ENCODE measurements at regions not wholly inside any gene's neighbourhood (a gene's known extent, or its start where the extent isn't known, plus 50 kb on each side); places are given as distances from the start of the nearest gene placed in this dataset.
A peak's percentile ranks its signal among the peaks of the same experiment; 100 is the strongest.

DNA sequence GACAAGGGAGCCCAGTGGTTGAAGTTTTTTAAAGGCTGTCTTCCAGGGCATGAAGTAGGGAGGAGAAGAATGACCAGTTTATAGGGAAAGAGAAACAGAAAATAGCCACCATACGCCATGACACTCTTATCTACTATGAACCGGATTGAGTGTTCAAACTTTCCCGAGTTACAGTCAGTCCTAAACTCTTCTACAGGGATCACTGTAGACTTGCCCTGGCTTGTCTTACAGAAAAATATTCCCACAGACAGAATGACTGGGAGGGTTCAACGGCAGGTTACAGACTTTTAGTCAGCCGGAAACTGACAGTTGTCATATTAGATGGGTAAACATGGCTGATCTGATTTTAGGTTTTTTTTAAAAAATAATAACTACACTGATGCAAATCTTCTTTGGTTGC, 662.5 kb upstream of the SOX9 start:
- H3K27ac Mint-ChIP-seq (ENCODE audit: unreplicated experiment) = no peak overlapping the region
- H3K4me1 Mint-ChIP-seq (ENCODE audit: low read depth, unreplicated experiment) = no peaks in the 10 kb centered on the region
- no peaks in the 10 kb centered on the region for H3K9me3 Mint-ChIP-seq (ENCODE audit: unreplicated experiment)
- H3K36me3 Mint-ChIP-seq (ENCODE audit: unreplicated experiment) = no peaks in the 10 kb centered on the region
- H3K27me3 Mint-ChIP-seq (ENCODE audit: unreplicated experiment) = no peaks in the 10 kb centered on the region
- no peak for DNase-seq
- no peak overlapping the region for H3K4me3 Mint-ChIP-seq (ENCODE audit: unreplicated experiment)
- TF ChIP-seq, protein P1, sequence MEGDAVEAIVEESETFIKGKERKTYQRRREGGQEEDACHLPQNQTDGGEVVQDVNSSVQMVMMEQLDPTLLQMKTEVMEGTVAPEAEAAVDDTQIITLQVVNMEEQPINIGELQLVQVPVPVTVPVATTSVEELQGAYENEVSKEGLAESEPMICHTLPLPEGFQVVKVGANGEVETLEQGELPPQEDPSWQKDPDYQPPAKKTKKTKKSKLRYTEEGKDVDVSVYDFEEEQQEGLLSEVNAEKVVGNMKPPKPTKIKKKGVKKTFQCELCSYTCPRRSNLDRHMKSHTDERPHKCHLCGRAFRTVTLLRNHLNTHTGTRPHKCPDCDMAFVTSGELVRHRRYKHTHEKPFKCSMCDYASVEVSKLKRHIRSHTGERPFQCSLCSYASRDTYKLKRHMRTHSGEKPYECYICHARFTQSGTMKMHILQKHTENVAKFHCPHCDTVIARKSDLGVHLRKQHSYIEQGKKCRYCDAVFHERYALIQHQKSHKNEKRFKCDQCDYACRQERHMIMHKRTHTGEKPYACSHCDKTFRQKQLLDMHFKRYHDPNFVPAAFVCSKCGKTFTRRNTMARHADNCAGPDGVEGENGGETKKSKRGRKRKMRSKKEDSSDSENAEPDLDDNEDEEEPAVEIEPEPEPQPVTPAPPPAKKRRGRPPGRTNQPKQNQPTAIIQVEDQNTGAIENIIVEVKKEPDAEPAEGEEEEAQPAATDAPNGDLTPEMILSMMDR (IDR thresholded peaks at IDR 0.05; ENCODE audit: partially characterized antibody, unreplicated experiment) = no peak

DNA sequence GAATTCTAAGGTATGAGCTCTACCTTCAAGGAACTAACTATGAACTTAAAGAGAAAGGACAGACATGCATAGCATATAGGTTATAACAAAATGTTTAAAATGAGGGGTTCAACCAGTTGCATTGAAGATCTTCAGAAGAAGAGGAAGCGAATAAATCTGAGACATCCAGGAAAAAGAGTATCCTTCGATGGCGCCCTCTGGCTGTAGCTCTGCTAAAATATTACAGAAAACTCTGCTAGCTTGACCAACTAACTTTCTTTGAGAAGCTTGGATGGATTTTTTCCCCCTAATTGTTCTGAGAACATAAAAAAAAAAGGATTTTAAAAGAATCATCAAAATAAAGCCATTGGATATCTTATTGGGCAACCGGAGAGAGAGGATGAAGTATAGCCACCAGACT, 659.9 kb upstream of the SOX9 start:
- DNase-seq = peak; percentile 27
- TF ChIP-seq, protein P1 (IDR thresholded peaks at IDR 0.05; ENCODE audit: partially characterized antibody, unreplicated experiment) = peak; percentile 40
- Mint-ChIP-seq H3K36me3 (ENCODE audit: unreplicated experiment) (no peaks in the 10 kb centered on the region), H3K4me3 (ENCODE audit: unreplicated experiment) (no peak overlapping the region), H3K27ac (ENCODE audit: unreplicated experiment) (no peak overlapping the region), H3K9me3 (ENCODE audit: unreplicated experiment) (no peaks in the 10 kb centered on the region), H3K4me1 (ENCODE audit: low read depth, unreplicated experiment) (no peaks in the 10 kb centered on the region), H3K27me3 (ENCODE audit: unreplicated experiment) (no peaks in the 10 kb centered on the region)

DNA sequence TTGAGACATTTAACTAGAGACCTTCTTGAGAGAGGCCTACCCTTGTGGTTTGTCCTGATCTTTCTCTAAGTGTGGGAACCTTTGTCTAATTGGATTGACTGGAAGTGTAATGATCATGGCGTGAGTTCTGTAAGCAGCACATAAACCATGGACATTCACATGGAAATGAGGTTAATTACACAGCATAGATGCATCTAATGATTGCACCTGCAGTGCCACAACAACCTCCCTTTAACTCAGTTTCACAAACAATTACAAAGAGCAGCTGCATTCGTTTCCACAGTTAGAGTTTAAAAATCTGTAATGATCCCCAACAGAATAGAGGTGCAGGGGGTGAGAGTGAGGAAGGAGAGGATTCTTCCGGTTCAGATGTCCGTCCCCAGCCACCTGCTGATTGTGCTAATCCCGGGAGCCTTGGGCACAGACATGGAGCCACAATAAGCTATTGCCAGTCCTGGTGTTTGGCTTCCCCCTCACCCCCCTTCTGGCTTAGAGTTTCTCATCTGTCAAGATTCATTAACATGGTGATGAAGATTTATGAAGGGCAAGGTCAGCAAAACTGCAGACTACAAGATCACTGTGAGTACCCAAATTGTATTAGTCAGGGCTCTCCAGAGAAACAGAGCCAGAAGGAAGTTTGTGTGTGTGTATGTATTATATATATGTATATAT, 659.2 kb upstream of the SOX9 start:
- TF ChIP-seq, protein P1 (IDR thresholded peaks at IDR 0.05; ENCODE audit: partially characterized antibody, unreplicated experiment) = no peak
- no peak for DNase-seq
- H3K27ac Mint-ChIP-seq (ENCODE audit: unreplicated experiment) = no peak overlapping the region
- no peaks in the 10 kb centered on the region for H3K36me3 Mint-ChIP-seq (ENCODE audit: unreplicated experiment)
- no peaks in the 10 kb centered on the region for H3K9me3 Mint-ChIP-seq (ENCODE audit: unreplicated experiment)
- no peak overlapping the region for H3K4me3 Mint-ChIP-seq (ENCODE audit: unreplicated experiment)
- H3K27me3 Mint-ChIP-seq (ENCODE audit: unreplicated experiment) = no peaks in the 10 kb centered on the region
- no peaks in the 10 kb centered on the region for H3K4me1 Mint-ChIP-seq (ENCODE audit: low read depth, unreplicated experiment)

DNA sequence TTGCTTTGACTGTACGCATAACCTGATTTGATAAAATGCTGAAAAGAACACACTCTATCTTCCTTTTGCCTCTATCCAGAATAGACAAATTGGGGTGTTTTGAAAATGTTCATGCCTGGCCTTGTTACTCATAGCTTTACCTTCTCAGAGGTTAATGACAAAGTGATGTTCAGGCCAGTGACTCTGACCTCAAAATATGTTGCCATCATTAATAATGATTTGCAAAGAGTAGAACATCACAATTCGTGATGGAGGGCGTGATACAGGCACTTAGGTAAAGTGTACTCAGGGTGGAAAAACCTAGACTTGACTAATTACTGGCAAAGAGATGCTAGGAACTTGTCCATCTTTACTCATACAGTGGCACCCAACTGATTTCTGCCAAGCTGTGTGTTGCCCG, 656.6 kb upstream of the SOX9 start:
- no peaks in the 10 kb centered on the region for H3K4me1 Mint-ChIP-seq (ENCODE audit: low read depth, unreplicated experiment)
- no peak for DNase-seq
- TF ChIP-seq, protein P1 (IDR thresholded peaks at IDR 0.05; ENCODE audit: partially characterized antibody, unreplicated experiment) = no peak
- H3K27ac Mint-ChIP-seq (ENCODE audit: unreplicated experiment) = no peak overlapping the region
- H3K4me3 Mint-ChIP-seq (ENCODE audit: unreplicated experiment) = no peak overlapping the region
- H3K9me3 Mint-ChIP-seq (ENCODE audit: unreplicated experiment) = no peaks in the 10 kb centered on the region
- no peaks in the 10 kb centered on the region for H3K36me3 Mint-ChIP-seq (ENCODE audit: unreplicated experiment)
- H3K27me3 Mint-ChIP-seq (ENCODE audit: unreplicated experiment) = no peaks in the 10 kb centered on the region

DNA sequence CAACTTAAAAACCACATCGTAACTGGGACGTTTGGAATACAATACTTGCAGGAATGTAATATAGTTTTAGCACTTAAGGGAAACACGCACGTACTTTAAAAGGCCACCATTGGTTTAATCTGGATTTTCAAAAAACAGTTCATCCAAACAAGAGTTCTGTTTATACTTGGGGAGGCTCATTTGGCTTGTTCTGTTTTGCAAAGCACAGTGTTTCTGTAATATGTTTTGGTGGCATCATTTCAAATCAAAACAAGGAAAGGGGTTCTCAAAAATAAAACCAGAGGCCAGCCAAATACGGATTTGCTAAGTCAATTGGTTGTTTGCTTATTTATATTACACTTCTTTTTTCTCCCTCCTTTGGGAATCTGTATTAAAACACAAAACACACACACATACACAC, 656.1 kb upstream of the SOX9 start:
- Mint-ChIP-seq H3K27me3 (ENCODE audit: unreplicated experiment) (no peaks in the 10 kb centered on the region), H3K9me3 (ENCODE audit: unreplicated experiment) (no peaks in the 10 kb centered on the region), H3K27ac (ENCODE audit: unreplicated experiment) (no peak overlapping the region), H3K4me3 (ENCODE audit: unreplicated experiment) (no peak overlapping the region), H3K36me3 (ENCODE audit: unreplicated experiment) (no peaks in the 10 kb centered on the region), H3K4me1 (ENCODE audit: low read depth, unreplicated experiment) (no peaks in the 10 kb centered on the region)
- no peak for DNase-seq
- TF ChIP-seq, protein P1 (IDR thresholded peaks at IDR 0.05; ENCODE audit: partially characterized antibody, unreplicated experiment) = no peak

Measured in glutamatergic neuron (in vitro differentiated cells).